Mononuclear cell (primary cell): ENCODE measurements at regions not wholly inside any gene's neighbourhood (a gene's known extent, or its start where the extent isn't known, plus 50 kb on each side); places are given as distances from the start of the nearest gene placed in this dataset.
"Not testable (repeated sequence)": the region's sequence is repeated elsewhere in the genome, so short reads cannot be mapped to it uniquely, and the experiment has no call there.

Source experiments
- H3K27me3 ChIP-seq: 2 replicates; pipeline ENCODE4 v1.6.0; 2011; ENCODE audit warnings: low read length, control low read depth; ENCODE audit not compliant: insufficient read depth
- H3K4me1 ChIP-seq: 2 replicates; pipeline ENCODE4 v1.5.1; 2011; ENCODE audit warnings: mild to moderate bottlenecking, low read length, control low read depth; ENCODE audit not compliant: insufficient read depth
- H3K4me3 ChIP-seq: 2 replicates; pipeline ENCODE4 v1.5.1; 2011; ENCODE audit warnings: mild to moderate bottlenecking, low read length, moderate library complexity
- H3K9me3 ChIP-seq: 2 replicates; pipeline ENCODE4 v1.5.1; 2011; ENCODE audit warnings: low read depth, mild to moderate bottlenecking, control low read depth, low read length

GRCh38 chr6:81875782-81876293, 123.4 kb upstream of the TENT5A start:
- no peaks in the 10 kb centered on the region for H3K9me3 ChIP-seq
- H3K4me1 ChIP-seq = no peaks in the 10 kb centered on the region
- H3K4me3 ChIP-seq = no peak overlapping the region
- H3K27me3 ChIP-seq = no peaks in the 10 kb centered on the region

GRCh38 chr6:81869749-81870508, 117.4 kb upstream of the TENT5A start:
- H3K4me3 ChIP-seq, H3K4me1 ChIP-seq, H3K27me3 ChIP-seq, H3K9me3 ChIP-seq: not testable (repeated sequence)

GRCh38 chr6:81865712-81866111, 113.2 kb upstream of the TENT5A start:
- H3K4me3 ChIP-seq = no peak overlapping the region
- H3K27me3 ChIP-seq = no peaks in the 10 kb centered on the region
- no peaks in the 10 kb centered on the region for H3K4me1 ChIP-seq
- H3K9me3 ChIP-seq = no peaks in the 10 kb centered on the region

GRCh38 chr6:81864124-81864523, 111.6 kb upstream of the TENT5A start:
- H3K27me3 ChIP-seq = no peaks in the 10 kb centered on the region
- H3K9me3 ChIP-seq = no peaks in the 10 kb centered on the region
- no peak overlapping the region for H3K4me3 ChIP-seq
- H3K4me1 ChIP-seq = no peaks in the 10 kb centered on the region

GRCh38 chr6:81863123-81863522, 110.6 kb upstream of the TENT5A start:
- no peak overlapping the region for H3K4me3 ChIP-seq
- no peaks in the 10 kb centered on the region for H3K4me1 ChIP-seq
- no peaks in the 10 kb centered on the region for H3K9me3 ChIP-seq
- no peaks in the 10 kb centered on the region for H3K27me3 ChIP-seq

GRCh38 chr6:81861281-81861680, 108.8 kb upstream of the TENT5A start:
- H3K9me3 ChIP-seq = no peaks in the 10 kb centered on the region
- H3K4me1 ChIP-seq = no peaks in the 10 kb centered on the region
- H3K4me3 ChIP-seq = no peak overlapping the region
- H3K27me3 ChIP-seq = no peaks in the 10 kb centered on the region

- Histone ChIP-seq H3K27me3 (no peaks in the 10 kb centered on the region), H3K9me3 (no peaks in the 10 kb centered on the region), H3K4me1 (no peaks in the 10 kb centered on the region), H3K4me3 (no peak overlapping the region)
These were observed 107.4 kb upstream of the TENT5A start for GRCh38 chr6:81859884-81860283.

- no peak overlapping the region for H3K4me3 ChIP-seq
- no peaks in the 10 kb centered on the region for H3K4me1 ChIP-seq
- H3K27me3 ChIP-seq = no peaks in the 10 kb centered on the region
- no peaks in the 10 kb centered on the region for H3K9me3 ChIP-seq
These were observed 105.3 kb upstream of the TENT5A start for GRCh38 chr6:81857812-81858211.

- Histone ChIP-seq H3K27me3 (no peaks in the 10 kb centered on the region), H3K4me1 (no peaks in the 10 kb centered on the region), H3K4me3 (no peak overlapping the region), H3K9me3 (no peaks in the 10 kb centered on the region)
These were observed 104.4 kb upstream of the TENT5A start for GRCh38 chr6:81856872-81857271.

GRCh38 chr6:81854474-81854873, 102.0 kb upstream of the TENT5A start:
- no peaks in the 10 kb centered on the region for H3K27me3 ChIP-seq
- H3K9me3 ChIP-seq = no peaks in the 10 kb centered on the region
- no peaks in the 10 kb centered on the region for H3K4me1 ChIP-seq
- no peak overlapping the region for H3K4me3 ChIP-seq

GRCh38 chr6:81853975-81854374, 101.5 kb upstream of the TENT5A start:
- Histone ChIP-seq H3K27me3 (no peaks in the 10 kb centered on the region), H3K4me1 (no peaks in the 10 kb centered on the region), H3K9me3 (no peaks in the 10 kb centered on the region), H3K4me3 (no peak overlapping the region)

- Histone ChIP-seq H3K27me3 (no peaks in the 10 kb centered on the region), H3K4me3 (no peak overlapping the region), H3K9me3 (no peaks in the 10 kb centered on the region), H3K4me1 (no peaks in the 10 kb centered on the region)
These were observed 96.8 kb upstream of the TENT5A start for GRCh38 chr6:81849248-81849647.

- H3K9me3 ChIP-seq = no peaks in the 10 kb centered on the region
- H3K4me3 ChIP-seq = no peak overlapping the region
- no peaks in the 10 kb centered on the region for H3K27me3 ChIP-seq
- H3K4me1 ChIP-seq = no peaks in the 10 kb centered on the region
These were observed 95.4 kb upstream of the TENT5A start for GRCh38 chr6:81847866-81848265.

GRCh38 chr6:81844686-81845085, 92.2 kb upstream of the TENT5A start:
- no peaks in the 10 kb centered on the region for H3K4me1 ChIP-seq

GRCh38 chr6:81843302-81843701, 90.8 kb upstream of the TENT5A start:
- Histone ChIP-seq H3K4me3 (no peak overlapping the region), H3K27me3 (no peaks in the 10 kb centered on the region), H3K9me3 (no peaks in the 10 kb centered on the region), H3K4me1 (no peaks in the 10 kb centered on the region)

More at GRCh38 chr6:81844686-81845085, 92.2 kb upstream of the TENT5A start:
- Histone ChIP-seq H3K4me3 (no peak overlapping the region), H3K9me3 (no peaks in the 10 kb centered on the region), H3K27me3 (no peaks in the 10 kb centered on the region)

- Histone ChIP-seq H3K9me3 (no peaks in the 10 kb centered on the region), H3K4me1 (no peaks in the 10 kb centered on the region), H3K27me3 (no peaks in the 10 kb centered on the region), H3K4me3 (no peak overlapping the region)
These were observed 89.8 kb upstream of the TENT5A start for GRCh38 chr6:81842254-81842653.
